ENCODE measurements at regions not wholly inside any gene's neighbourhood (a gene's known extent, or its start where the extent isn't known, plus 50 kb on each side); places are given as distances from the start of the nearest gene placed in this dataset.
"Not testable (repeated sequence)": the region's sequence is repeated elsewhere in the genome, so short reads cannot be mapped to it uniquely, and the experiment has no call there.

DNA sequence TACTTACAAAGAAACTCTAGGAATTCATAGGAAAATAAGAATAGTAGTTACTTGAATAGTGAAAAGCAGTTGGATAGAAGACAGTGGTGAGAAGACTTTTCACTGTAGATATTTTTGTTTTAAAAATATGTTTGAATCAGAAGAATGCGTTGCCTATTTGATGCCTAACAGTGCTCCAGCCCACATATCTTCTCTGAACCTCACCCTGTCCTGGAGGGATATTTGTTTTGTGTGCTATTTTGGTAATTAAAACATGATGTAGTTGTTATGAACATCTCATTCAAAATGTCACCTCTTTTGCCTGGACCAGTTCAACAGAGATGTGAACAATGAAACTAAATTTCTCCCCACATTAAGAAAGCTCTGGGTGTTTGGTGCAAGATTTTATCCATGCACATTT is 87.6 kb downstream of the CARTPT start:
- Histone ChIP-seq H3K9me3 (ENCODE audit: low read length) (no peaks in the 10 kb centered on the region), H2AFZ (ENCODE audit: low read depth, low read length) (no peak overlapping the region), H3K27me3 (ENCODE audit: insufficient read depth, low read length) (no peaks in the 10 kb centered on the region), H3K4me3 (ENCODE audit: low read length) (no peak overlapping the region), H3K36me3 (ENCODE audit: insufficient read depth, low read length) (no peaks in the 10 kb centered on the region), H3K4me1 (ENCODE audit: insufficient read depth, low read length) (peaks cover 26% of the 10 kb centered on the region)

DNA sequence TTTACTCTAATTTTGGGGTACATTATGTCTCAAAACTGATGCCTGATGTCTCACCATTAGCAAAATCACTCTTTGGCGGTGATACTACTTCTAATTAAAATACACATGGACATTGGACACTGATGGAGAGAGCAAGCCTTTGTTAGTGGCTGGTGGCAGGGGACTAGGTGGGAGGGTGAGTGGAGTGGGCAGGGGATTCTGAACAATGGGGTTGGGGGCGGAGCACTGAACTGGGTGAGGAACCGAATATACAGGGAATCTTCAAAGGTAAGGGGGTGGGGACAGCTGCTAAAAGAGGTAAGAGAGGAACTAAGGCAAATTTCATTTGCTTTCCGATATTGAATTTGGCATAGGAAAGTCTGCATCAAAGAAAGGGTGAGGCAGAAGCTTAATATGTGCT is 88.8 kb downstream of the CARTPT start:
- Histone ChIP-seq H2AFZ (ENCODE audit: low read depth, low read length) (no peak overlapping the region), H3K4me1 (ENCODE audit: insufficient read depth, low read length) (peaks cover 26% of the 10 kb centered on the region), H3K4me3 (ENCODE audit: low read length) (no peak overlapping the region), H3K27me3 (ENCODE audit: insufficient read depth, low read length) (no peaks in the 10 kb centered on the region), H3K9me3 (ENCODE audit: low read length) (no peaks in the 10 kb centered on the region), H3K36me3 (ENCODE audit: insufficient read depth, low read length) (no peaks in the 10 kb centered on the region)

DNA sequence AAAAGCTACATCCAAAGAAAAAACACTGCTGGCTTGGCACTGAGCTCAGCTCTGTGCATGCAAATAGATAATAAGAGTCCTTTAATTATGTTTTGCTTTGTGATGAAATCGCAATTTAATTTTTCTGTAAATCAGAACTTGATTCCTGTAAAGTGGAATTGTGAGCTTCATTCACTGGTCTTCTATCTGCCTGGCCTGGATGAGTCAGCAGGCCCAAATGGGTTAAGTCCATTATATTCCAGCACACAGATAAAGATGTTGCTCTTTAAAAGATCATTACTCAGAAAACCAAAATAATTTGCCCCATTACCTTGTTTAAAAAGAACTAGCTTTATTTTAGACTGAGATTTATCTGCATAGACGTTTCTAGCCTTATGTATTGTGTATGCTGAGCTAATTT is 90.4 kb downstream of the CARTPT start:
- Histone ChIP-seq H2AFZ (ENCODE audit: low read depth, low read length) (peak overlapping the region; percentile 68), H3K9me3 (ENCODE audit: low read length) (no peaks in the 10 kb centered on the region), H3K4me3 (ENCODE audit: low read length) (no peak overlapping the region), H3K36me3 (ENCODE audit: insufficient read depth, low read length) (no peaks in the 10 kb centered on the region), H3K4me1 (ENCODE audit: insufficient read depth, low read length) (peaks cover 26% of the 10 kb centered on the region), H3K27me3 (ENCODE audit: insufficient read depth, low read length) (no peaks in the 10 kb centered on the region)

DNA sequence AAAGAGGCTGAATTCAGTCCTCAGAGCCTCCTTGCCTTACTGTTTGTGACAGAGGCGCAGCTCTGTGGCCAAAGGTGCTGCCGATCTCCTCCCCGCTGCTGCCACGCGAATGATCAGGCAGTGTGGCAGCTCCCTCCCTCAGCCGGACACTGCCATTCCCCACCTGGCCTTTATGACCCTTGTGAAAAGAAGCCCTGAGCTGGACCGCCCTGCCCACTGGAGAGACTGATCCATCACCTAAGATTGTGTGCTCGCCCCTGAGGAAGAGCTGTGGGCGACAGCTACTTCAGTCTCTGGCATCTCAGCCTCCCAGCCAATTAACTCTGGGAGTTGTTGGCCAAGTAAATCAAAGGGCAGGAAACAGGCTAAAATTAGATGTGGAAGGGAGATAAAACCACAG is 90.9 kb downstream of the CARTPT start:
- H3K9me3 ChIP-seq (ENCODE audit: low read length), result no peaks in the 10 kb centered on the region
- H2AFZ ChIP-seq (ENCODE audit: low read depth, low read length), result peak overlapping the region; percentile 68
- H3K4me1 ChIP-seq (ENCODE audit: insufficient read depth, low read length), result peaks cover 26% of the 10 kb centered on the region
- no peaks in the 10 kb centered on the region for H3K36me3 ChIP-seq (ENCODE audit: insufficient read depth, low read length)
- H3K4me3 ChIP-seq (ENCODE audit: low read length), result no peak overlapping the region
- no peaks in the 10 kb centered on the region for H3K27me3 ChIP-seq (ENCODE audit: insufficient read depth, low read length)

DNA sequence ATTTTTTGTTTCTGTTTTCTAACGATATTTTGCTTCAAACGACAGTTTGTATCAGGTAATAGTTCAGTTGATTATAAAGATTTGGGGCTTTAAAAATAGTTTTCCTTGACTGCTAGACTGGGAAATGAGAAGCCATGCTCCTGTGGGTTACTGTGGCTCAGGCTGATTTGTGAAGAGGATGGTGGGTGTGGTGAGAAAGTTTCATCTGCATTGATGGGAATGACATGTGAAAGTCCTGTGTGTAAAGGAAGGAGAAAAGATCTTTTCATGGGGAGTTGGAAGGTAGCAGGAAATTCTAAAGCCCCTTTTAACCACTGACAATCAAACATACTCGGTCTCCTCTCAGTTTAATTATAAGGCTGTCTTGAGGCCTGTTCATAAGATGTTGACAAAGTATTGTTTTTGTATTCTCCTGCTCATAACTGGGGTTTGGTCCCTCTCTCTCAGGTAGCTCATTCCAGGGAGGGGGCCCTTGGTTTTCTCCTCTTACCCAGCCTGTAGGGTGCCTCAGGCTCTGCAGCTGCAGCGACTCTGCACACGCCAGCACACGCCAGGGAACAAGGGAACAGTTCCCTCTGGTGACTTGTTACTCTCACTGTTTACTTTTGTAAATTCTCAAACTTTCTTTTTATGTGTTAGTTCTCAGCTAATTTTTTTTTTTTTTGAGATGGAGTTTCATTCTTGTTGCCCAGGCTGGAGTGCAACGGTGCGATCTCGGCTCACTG is 91.6 kb downstream of the CARTPT start:
- no peaks in the 10 kb centered on the region for H3K36me3 ChIP-seq (ENCODE audit: insufficient read depth, low read length)
- H3K4me1 ChIP-seq (ENCODE audit: insufficient read depth, low read length), result peaks cover 26% of the 10 kb centered on the region
- no peak overlapping the region for H3K4me3 ChIP-seq (ENCODE audit: low read length)
- H3K9me3 ChIP-seq (ENCODE audit: low read length), result no peaks in the 10 kb centered on the region
- H3K27me3 ChIP-seq (ENCODE audit: insufficient read depth, low read length), result no peaks in the 10 kb centered on the region
- H2AFZ ChIP-seq (ENCODE audit: low read depth, low read length), result peak overlapping the region; percentile 68

- Histone ChIP-seq H3K4me1 (ENCODE audit: insufficient read depth, low read length) (peaks cover 26% of the 10 kb centered on the region), H3K27me3 (ENCODE audit: insufficient read depth, low read length) (no peaks in the 10 kb centered on the region), H3K4me3 (ENCODE audit: low read length) (no peak overlapping the region)
Observed at GRCh38 chr5:71811779-71812178, 92.7 kb downstream of the CARTPT start.

DNA sequence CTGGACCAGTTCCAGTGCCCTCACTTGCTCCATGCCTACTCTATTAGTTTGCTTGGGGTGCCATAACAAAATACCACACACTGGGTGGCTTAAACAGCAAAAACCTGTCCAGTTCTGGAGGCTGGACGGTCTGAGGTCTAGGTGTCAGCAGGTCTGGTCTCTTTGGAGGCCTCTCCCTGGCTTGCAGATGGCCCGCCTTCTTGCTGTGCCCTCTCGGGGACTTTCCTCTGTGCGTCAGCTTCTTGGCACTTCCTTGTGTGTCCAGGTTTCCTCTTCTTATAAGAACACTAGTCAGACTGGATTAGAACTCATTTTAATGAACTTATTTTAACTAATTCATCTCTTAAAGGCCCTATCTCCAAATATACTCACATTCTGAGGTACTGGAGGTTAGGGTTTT is 97.2 kb downstream of the CARTPT start:
- Histone ChIP-seq H3K36me3 (ENCODE audit: insufficient read depth, low read length) (no peaks in the 10 kb centered on the region), H2AFZ (ENCODE audit: low read depth, low read length) (no peak overlapping the region), H3K4me1 (ENCODE audit: insufficient read depth, low read length) (no peaks in the 10 kb centered on the region), H3K27me3 (ENCODE audit: insufficient read depth, low read length) (no peaks in the 10 kb centered on the region), H3K4me3 (ENCODE audit: low read length) (no peak overlapping the region), H3K9me3 (ENCODE audit: low read length) (peaks cover 2% of the 10 kb centered on the region)

More at GRCh38 chr5:71811779-71812178, 92.7 kb downstream of the CARTPT start:
- Histone ChIP-seq H3K36me3 (ENCODE audit: insufficient read depth, low read length) (no peaks in the 10 kb centered on the region), H3K9me3 (ENCODE audit: low read length) (no peaks in the 10 kb centered on the region), H2AFZ (ENCODE audit: low read depth, low read length) (no peak overlapping the region)

DNA sequence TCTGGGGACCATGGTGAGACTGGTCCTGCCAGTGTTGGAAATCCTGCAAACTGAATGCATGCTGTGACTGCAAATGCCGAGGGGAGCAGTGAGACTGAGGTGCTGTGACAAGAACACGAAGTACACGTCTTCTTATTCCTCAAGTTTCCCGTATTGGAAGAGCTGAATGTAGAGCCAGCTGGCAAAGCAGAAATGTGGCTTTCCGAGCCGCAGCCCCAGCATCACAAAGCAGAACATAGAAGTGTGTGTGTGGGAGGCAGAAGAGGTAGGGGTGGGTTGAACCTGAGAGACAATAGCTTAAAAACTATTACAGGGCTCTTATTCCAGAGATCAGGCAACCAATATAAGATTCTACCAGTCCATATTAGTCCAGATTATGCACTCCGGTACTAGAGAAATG is 98.8 kb downstream of the CARTPT start:
- Histone ChIP-seq H3K4me1 (ENCODE audit: insufficient read depth, low read length) (no peaks in the 10 kb centered on the region), H3K9me3 (ENCODE audit: low read length) (peaks cover 2% of the 10 kb centered on the region), H3K27me3 (ENCODE audit: insufficient read depth, low read length) (no peaks in the 10 kb centered on the region), H3K4me3 (ENCODE audit: low read length) (no peak overlapping the region), H2AFZ (ENCODE audit: low read depth, low read length) (no peak overlapping the region), H3K36me3 (ENCODE audit: insufficient read depth, low read length) (no peaks in the 10 kb centered on the region)

DNA sequence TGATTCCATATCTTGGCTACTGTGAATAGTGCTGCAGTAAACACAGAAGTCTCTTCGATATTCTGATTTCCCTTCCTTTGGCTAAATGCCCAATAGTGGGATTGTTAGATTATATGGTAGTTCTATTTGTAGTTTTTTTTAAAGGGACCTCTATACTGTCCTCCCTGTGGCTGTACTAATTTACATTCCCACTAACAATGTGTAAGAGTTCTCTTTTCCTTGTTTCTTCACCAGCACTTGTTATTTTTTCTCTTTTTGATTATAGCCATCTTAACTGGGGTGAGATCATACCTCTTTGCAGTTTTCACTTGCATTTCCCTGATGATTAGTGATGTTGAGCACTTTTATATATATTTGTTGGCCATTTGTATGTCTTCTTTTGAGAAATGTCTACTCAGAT is 102.0 kb downstream of the CARTPT start:
- no peaks in the 10 kb centered on the region for H3K36me3 ChIP-seq (ENCODE audit: insufficient read depth, low read length)
- H2AFZ ChIP-seq (ENCODE audit: low read depth, low read length), result no peak overlapping the region
- no peaks in the 10 kb centered on the region for H3K27me3 ChIP-seq (ENCODE audit: insufficient read depth, low read length)
- peaks cover 2% of the 10 kb centered on the region for H3K9me3 ChIP-seq (ENCODE audit: low read length)
- no peaks in the 10 kb centered on the region for H3K4me1 ChIP-seq (ENCODE audit: insufficient read depth, low read length)
- H3K4me3 ChIP-seq (ENCODE audit: low read length), result no peak overlapping the region

DNA sequence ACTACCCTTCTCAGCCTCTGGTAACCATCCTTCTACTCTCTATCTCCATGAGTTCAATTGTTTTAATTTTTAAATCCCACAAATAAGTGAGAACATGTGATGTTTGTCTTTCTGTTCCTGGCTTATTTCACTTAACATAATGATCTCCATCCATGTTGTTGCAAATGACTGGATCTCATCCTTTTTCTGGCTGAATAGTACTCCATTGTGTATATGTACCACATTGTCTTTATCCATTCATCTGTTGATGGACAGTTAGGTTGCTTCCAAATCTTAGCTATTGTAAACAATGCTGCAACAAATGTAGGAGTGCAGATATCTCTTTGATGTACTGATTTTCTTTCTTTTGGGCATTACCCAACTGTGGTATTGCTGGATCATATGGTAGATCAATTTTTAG is 103.0 kb downstream of the CARTPT start:
- H3K4me3 ChIP-seq (ENCODE audit: low read length); H3K4me1 ChIP-seq (ENCODE audit: insufficient read depth, low read length); H3K27me3 ChIP-seq (ENCODE audit: insufficient read depth, low read length); H3K36me3 ChIP-seq (ENCODE audit: insufficient read depth, low read length); H2AFZ ChIP-seq (ENCODE audit: low read depth, low read length); H3K9me3 ChIP-seq (ENCODE audit: low read length): not testable (repeated sequence)

- Histone ChIP-seq H2AFZ (ENCODE audit: low read depth, low read length) (no peak overlapping the region), H3K4me3 (ENCODE audit: low read length) (no peak overlapping the region), H3K27me3 (ENCODE audit: insufficient read depth, low read length) (no peaks in the 10 kb centered on the region), H3K36me3 (ENCODE audit: insufficient read depth, low read length) (no peaks in the 10 kb centered on the region), H3K4me1 (ENCODE audit: insufficient read depth, low read length) (peaks cover 11% of the 10 kb centered on the region), H3K9me3 (ENCODE audit: low read length) (no peaks in the 10 kb centered on the region)
Observed at GRCh38 chr5:71825992-71826391, 106.9 kb downstream of the CARTPT start.

DNA sequence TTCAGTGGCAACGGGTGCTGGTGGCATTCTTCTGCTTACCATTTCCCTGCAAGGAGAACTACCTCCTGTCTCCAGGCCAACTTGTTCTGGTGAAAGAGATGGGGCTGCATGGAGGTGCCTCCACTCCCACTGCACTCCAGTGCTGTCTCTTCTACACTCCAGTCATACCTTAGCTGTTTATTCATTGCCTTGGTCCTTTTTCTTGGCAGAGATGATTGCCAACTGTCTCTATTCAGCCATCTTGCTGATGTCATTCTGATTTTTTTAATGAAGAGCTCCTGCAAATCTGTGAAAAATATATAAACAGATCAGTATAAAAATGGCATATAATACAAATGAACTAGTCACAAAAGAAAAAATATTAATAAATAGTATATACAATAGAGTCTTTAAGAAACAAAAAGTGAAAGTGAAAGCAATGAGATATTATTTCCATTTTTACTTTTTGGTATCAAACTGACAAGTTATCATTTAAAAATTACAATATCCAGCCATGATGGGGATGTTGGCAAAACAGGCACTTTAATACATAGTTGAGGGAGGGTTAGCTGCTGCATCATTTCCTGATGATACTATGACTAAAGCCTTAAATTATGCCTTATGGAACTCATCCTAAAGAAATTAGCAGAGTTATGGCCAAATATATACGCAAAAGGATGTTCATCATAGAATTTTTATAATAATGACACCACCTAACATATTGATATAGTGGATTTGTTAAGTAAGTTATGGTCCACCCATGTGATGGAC is 109.4 kb downstream of the CARTPT start:
- H3K9me3 ChIP-seq (ENCODE audit: low read length), result no peaks in the 10 kb centered on the region
- H3K4me1 ChIP-seq (ENCODE audit: insufficient read depth, low read length), result peaks cover 11% of the 10 kb centered on the region
- H3K36me3 ChIP-seq (ENCODE audit: insufficient read depth, low read length), result no peaks in the 10 kb centered on the region
- H3K27me3 ChIP-seq (ENCODE audit: insufficient read depth, low read length), result no peaks in the 10 kb centered on the region
- no peak overlapping the region for H2AFZ ChIP-seq (ENCODE audit: low read depth, low read length)
- H3K4me3 ChIP-seq (ENCODE audit: low read length), result no peak overlapping the region

GRCh38 chr5:71829206-71829605 is 110.1 kb downstream of the CARTPT start:
- no peak overlapping the region for H3K4me3 ChIP-seq (ENCODE audit: low read length)
- H2AFZ ChIP-seq (ENCODE audit: low read depth, low read length), result no peak overlapping the region
- H3K4me1 ChIP-seq (ENCODE audit: insufficient read depth, low read length), result peaks cover 11% of the 10 kb centered on the region
- no peaks in the 10 kb centered on the region for H3K36me3 ChIP-seq (ENCODE audit: insufficient read depth, low read length)
- H3K27me3 ChIP-seq (ENCODE audit: insufficient read depth, low read length), result no peaks in the 10 kb centered on the region
- H3K9me3 ChIP-seq (ENCODE audit: low read length), result no peaks in the 10 kb centered on the region

Data from neuron (in vitro differentiated cells).